ENCODE measurements at regions not wholly inside any gene's neighbourhood (a gene's known extent, or its start where the extent isn't known, plus 50 kb on each side); places are given as distances from the start of the nearest gene placed in this dataset. TPM values are rescaled to one million over a fixed set of nuclear protein-coding genes. Genes with fewer than 3 reads are reported as not detected.

DNA sequence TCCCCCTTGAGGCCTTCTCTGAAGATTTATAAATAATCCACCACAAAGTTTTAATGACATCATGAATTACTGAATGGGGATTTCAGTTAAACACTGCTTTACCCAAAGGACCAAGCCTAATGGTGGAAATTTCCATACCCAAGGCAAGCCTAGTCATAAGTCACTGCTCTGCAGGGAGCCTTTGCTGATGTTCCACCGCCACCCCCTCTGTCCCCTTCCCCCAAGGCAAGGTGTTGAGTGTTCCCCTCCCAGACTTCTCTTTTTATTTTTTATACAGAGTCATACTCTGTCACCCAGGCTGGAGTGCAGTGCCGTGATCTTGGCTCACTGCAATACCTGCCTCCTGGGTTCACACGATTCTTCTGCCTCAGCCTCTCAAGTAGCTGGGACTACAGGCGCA is 76.4 kb upstream of the FUNDC1 start:
- H3K4me3 ChIP-seq (ENCODE audit: control extremely low read depth in 1 of 5, extremely low read depth in 1 of 5, insufficient read depth in 1 of 5, low read depth in 2 of 5, low read length in 4 of 5), result no peak overlapping the region
- ATAC-seq (ENCODE audit: low read depth) (no peak), DNase-seq (no peak)
- H3K4me2 ChIP-seq (replicated peaks; ENCODE audit: low read depth, low read length, poor library complexity, severe bottlenecking), result no peak overlapping the region
- intact Hi-C loops (cut with micrococcal nuclease), result no loop called here
- ChIA-PET CTCF (no interaction called here), POLR2A (no interaction called here)
- H3K27ac Mint-ChIP-seq, result no peak overlapping the region
- H3K4me3 Mint-ChIP-seq, result no peak overlapping the region
- H3K27me3 ChIP-seq (replicated peaks in 1 of 4; ENCODE audit: control extremely low read depth in 1 of 4, control insufficient read depth in 3 of 4, insufficient read depth in 4 of 4, low read length in 3 of 4), result no peaks in the 10 kb centered on the region
- no peak overlapping the region for H2AFZ ChIP-seq (ENCODE audit: insufficient read depth, low read depth, low read length, poor library complexity, severe bottlenecking)
- no peaks in the 10 kb centered on the region for H3K9me3 Mint-ChIP-seq (ENCODE audit: insufficient read depth)
- H3K79me2 ChIP-seq (ENCODE audit: control insufficient read depth, insufficient read depth, low read length), result no peaks in the 10 kb centered on the region
- WGBS (ENCODE audit: insufficient coverage), result no CpG with 5 or more reads among the region's 4 CpGs
- H3K27ac ChIP-seq (ENCODE audit: low read length in 2 of 2), result no peak overlapping the region
- no peaks in the 10 kb centered on the region for H4K20me1 ChIP-seq (ENCODE audit: control insufficient read depth, insufficient read depth, low read length, poor library complexity, severe bottlenecking)
- no peak overlapping the region for H3K9ac ChIP-seq (ENCODE audit: low read length)
- H3K9me3 ChIP-seq (ENCODE audit: control extremely low read depth in 1 of 3, control insufficient read depth in 2 of 3, insufficient read depth in 1 of 3, low read length in 2 of 3), result no peaks in the 10 kb centered on the region
- H3K4me1 Mint-ChIP-seq, result no peaks in the 10 kb centered on the region
- no peaks in the 10 kb centered on the region for H3K36me3 ChIP-seq (replicated peaks in 1 of 2; ENCODE audit: control extremely low read depth in 1 of 2, control insufficient read depth in 1 of 2, extremely low read depth in 1 of 2, insufficient read depth in 2 of 2, low read length in 1 of 2)
- no peak for TF ChIP-seq EZH2 (IDR thresholded peaks at IDR 0.05; ENCODE audit: borderline replicate concordance, insufficient read depth, low read depth, low read length, poor library complexity, severe bottlenecking)
- TF ChIP-seq, protein P1, sequence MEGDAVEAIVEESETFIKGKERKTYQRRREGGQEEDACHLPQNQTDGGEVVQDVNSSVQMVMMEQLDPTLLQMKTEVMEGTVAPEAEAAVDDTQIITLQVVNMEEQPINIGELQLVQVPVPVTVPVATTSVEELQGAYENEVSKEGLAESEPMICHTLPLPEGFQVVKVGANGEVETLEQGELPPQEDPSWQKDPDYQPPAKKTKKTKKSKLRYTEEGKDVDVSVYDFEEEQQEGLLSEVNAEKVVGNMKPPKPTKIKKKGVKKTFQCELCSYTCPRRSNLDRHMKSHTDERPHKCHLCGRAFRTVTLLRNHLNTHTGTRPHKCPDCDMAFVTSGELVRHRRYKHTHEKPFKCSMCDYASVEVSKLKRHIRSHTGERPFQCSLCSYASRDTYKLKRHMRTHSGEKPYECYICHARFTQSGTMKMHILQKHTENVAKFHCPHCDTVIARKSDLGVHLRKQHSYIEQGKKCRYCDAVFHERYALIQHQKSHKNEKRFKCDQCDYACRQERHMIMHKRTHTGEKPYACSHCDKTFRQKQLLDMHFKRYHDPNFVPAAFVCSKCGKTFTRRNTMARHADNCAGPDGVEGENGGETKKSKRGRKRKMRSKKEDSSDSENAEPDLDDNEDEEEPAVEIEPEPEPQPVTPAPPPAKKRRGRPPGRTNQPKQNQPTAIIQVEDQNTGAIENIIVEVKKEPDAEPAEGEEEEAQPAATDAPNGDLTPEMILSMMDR (IDR thresholded peaks at IDR 0.05), result no peak
- no peaks in the 10 kb centered on the region for H3K4me1 ChIP-seq (ENCODE audit: control insufficient read depth in 2 of 2, insufficient read depth in 2 of 2, low read length in 2 of 2)
- no peaks in the 10 kb centered on the region for H3K27me3 Mint-ChIP-seq

DNA sequence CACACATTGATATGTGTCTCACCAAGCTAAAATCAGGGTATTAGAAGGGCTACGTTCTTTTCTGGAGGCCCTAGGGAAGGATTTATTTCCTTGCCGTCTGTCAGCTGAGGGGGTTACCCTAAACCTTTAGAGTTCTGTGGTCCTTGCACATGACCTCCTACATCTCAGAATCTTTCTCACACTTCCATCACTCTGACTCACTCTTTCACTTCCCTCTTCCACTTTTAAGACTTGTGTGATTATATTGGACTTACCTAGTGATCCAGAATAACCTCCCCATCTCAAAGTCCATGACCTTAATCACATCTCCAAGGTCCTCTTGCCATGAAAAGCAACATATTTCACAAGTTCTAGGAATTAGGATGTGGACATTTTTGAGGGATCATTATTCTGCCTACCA is 53.6 kb upstream of the FUNDC1 start:
- intact Hi-C loops (cut with micrococcal nuclease), result no loop called here
- H3K4me3 Mint-ChIP-seq, result no peak overlapping the region
- H3K27me3 ChIP-seq (replicated peaks in 1 of 4; ENCODE audit: control extremely low read depth in 1 of 4, control insufficient read depth in 3 of 4, insufficient read depth in 4 of 4, low read length in 3 of 4), result no peaks in the 10 kb centered on the region
- no peak overlapping the region for H3K4me2 ChIP-seq (replicated peaks; ENCODE audit: low read depth, low read length, poor library complexity, severe bottlenecking)
- no peaks in the 10 kb centered on the region for H3K4me1 ChIP-seq (ENCODE audit: control insufficient read depth in 2 of 2, insufficient read depth in 2 of 2, low read length in 2 of 2)
- H3K27ac ChIP-seq (ENCODE audit: low read length in 2 of 2), result no peak overlapping the region
- H3K79me2 ChIP-seq (ENCODE audit: control insufficient read depth, insufficient read depth, low read length), result no peaks in the 10 kb centered on the region
- H4K20me1 ChIP-seq (ENCODE audit: control insufficient read depth, insufficient read depth, low read length, poor library complexity, severe bottlenecking), result no peaks in the 10 kb centered on the region
- H3K4me1 Mint-ChIP-seq, result peaks cover 3% of the 10 kb centered on the region
- ATAC-seq (ENCODE audit: low read depth) (peak; percentile 45), DNase-seq (peak; percentile 6)
- no peak overlapping the region for H3K4me3 ChIP-seq (ENCODE audit: control extremely low read depth in 1 of 5, extremely low read depth in 1 of 5, insufficient read depth in 1 of 5, low read depth in 2 of 5, low read length in 4 of 5)
- TF ChIP-seq, protein P1 (IDR thresholded peaks at IDR 0.05), result no peak
- TF ChIP-seq EZH2 (IDR thresholded peaks at IDR 0.05; ENCODE audit: borderline replicate concordance, insufficient read depth, low read depth, low read length, poor library complexity, severe bottlenecking), result no peak
- CTCF ChIA-PET, result no interaction called here
- POLR2A ChIA-PET, result no interaction called here
- no peak overlapping the region for H3K27ac Mint-ChIP-seq
- no CpG with 5 or more reads among the region's 2 CpGs for WGBS (ENCODE audit: insufficient coverage)
- H2AFZ ChIP-seq (ENCODE audit: insufficient read depth, low read depth, low read length, poor library complexity, severe bottlenecking), result no peak overlapping the region
- H3K9me3 Mint-ChIP-seq (ENCODE audit: insufficient read depth), result no peaks in the 10 kb centered on the region
- H3K9ac ChIP-seq (ENCODE audit: low read length), result no peak overlapping the region
- no peaks in the 10 kb centered on the region for H3K36me3 ChIP-seq (replicated peaks in 1 of 2; ENCODE audit: control extremely low read depth in 1 of 2, control insufficient read depth in 1 of 2, extremely low read depth in 1 of 2, insufficient read depth in 2 of 2, low read length in 1 of 2)
- H3K9me3 ChIP-seq (ENCODE audit: control extremely low read depth in 1 of 3, control insufficient read depth in 2 of 3, insufficient read depth in 1 of 3, low read length in 2 of 3), result no peaks in the 10 kb centered on the region
- H3K27me3 Mint-ChIP-seq, result no peaks in the 10 kb centered on the region

Small RNA genes in the stretch of these regions (small RNA-seq; reads per million reads assigned to genes)
- not detected for gene RN7SL291P (ENCODE audit: insufficient read length, low read depth, low replicate concordance)
